DMS53 treated with DMSO at 0.1 percent for 48 hours (cell line): ENCODE measurements at regions not wholly inside any gene's neighbourhood (a gene's known extent, or its start where the extent isn't known, plus 50 kb on each side); places are given as distances from the start of the nearest gene placed in this dataset.

Experiments used
- DNase-seq: peaks from one replicate; lab custom pipeline; 2025; ENCODE audit not compliant: unreplicated experiment; lab: John Stamatoyannopoulos, UW

DNA sequence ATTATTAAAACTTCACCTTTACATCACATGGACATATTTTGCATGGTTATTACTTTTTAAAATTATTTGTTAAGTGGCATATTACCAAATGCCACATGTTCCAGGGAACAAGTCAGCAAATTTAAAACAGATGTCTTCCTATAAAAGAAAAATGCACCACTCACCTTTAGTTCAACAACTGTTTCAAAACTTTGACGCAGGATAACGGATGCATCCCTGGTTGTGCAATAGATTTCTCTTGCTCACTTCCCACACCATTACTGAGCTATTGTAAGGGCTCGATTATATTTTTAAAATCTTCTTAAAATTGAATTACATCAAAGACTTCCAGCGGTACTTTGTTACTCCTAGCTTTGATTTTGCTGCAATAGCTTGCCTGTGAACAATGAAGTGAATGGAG lies 93.0 kb upstream of the ARHGAP24 start:
- no peak for DNase-seq

DNA sequence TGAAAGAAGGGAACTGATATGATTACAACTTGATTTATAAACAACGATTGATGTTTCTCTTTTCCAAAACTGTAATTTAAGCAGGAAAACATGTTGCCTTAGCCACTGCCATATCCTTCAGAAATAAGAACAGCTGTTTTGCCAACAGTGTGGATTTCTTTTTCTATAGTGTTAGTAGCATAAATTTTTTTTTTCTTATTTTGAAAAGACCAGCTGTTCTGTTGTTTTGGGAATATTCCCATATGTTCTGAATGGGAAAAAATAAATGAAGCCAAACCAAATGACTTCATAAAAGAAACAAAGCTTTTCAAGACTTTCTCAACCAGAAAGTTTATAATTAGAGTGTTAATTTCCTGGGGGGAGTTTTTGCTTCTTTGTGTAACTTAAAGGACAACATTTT lies 83.9 kb upstream of the ARHGAP24 start:
- DNase-seq, result no peak

DNA sequence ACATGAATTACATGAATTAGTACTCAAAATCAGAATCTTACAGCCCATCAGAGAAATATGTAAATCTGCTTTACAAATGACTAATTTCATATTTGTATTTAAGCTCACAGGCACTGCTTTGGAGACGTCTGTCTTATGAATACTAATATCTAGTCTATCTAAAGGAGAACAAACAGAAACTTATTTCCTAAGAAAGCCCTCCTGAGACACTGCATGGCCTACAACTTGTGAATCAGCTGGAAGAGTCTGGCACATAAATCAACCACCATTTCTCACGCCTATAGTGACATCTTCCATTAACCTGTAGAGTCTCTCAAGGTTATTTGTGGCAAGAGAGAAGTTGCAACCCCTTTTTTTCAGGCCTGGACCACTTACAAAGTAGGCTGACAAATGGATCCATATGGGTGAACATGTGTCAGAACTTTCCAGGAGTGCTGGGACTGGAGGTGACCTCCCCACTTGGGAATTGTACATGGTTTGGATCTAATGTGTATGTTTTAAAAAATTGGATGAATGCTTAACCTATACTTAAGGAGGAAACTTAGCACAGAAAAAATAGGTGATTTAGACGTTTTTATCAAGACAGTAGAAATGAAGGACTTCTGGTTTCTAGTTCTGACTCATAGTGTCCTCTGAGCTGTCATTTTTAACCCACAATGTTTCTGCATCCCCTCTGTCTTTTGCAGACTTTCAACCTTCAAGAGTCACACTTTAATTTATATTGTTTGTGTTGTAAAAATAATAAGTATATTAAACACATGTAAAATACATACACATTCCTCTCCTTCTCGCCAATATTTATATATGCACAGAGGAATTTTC lies 83.2 kb upstream of the ARHGAP24 start:
- no peak for DNase-seq

DNA sequence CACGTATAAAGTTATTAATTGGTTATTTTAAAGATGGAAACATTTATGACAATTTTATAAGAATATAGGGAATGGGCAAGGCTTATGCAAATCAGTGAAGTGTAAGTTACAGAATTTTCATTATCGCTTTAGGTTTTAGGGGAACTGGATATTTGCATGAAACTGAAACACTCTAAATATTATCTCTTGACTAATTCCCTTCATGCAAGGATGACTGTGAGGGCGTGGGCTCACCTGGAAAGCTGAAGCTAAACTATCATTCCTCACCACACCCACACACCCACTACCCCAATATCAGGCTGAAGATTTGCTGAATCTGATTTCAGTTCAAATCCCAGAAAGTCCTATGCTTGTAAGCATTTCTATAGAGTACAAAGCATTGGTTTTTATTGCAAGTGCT lies 81.7 kb upstream of the ARHGAP24 start:
- DNase-seq, result no peak

DNA sequence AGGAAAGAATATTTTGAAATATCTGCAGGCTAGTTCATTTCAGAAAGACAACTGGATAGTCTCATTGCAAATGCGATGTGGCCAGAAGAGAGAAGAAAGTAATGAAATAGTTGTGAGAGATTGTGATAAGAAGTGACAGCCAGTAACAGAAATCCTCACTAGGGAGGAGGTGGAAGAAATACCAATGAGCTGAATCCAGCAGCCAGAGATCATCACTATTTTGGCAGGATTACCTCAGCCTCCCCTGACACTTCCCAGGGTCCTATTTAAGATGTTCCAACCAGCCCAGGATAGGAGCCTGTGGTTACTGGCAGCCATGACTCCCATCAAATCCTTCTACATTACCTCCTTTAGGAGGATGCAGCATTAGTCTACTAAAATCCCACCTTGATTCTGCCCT lies 76.7 kb upstream of the ARHGAP24 start:
- DNase-seq, result no peak

DNA sequence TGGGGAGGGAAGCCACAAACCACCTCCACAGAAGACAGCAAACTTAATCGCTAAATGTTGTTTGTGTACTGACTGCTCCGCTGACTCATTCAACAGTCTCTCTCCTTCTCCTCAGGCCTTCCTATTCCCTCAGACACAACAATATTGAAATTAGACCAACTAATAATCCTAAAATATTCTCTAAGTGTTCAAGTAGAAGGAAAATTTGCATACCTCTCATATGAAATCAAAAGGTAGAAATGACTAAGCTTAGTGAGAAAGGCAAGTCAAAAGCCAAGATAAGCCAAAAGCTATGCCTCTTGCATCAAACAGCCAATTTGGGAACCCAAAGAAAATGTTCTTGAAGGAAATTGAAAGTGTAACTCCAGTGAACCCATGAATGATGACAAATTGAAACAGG lies 75.7 kb upstream of the ARHGAP24 start:
- DNase-seq, result no peak

DNA sequence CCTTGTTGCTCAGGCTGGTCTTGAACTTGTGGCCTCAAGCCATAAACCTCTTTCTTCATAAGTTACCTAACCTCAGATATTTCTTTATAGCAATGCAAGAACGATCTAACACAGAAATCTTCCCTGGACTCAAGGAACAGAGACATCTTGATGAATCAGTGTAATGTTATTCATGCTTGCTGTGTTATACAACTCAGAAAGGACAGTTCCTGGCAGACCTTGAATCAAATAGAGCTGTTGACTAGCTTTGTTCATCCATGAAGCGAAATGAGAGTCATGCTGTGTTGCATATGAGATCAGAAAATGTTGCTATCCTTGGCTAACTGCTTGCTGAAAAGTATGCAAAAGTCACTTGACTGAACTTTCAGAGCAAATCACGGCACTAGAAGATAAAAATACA lies 72.6 kb upstream of the ARHGAP24 start:
- no peak for DNase-seq

DNA sequence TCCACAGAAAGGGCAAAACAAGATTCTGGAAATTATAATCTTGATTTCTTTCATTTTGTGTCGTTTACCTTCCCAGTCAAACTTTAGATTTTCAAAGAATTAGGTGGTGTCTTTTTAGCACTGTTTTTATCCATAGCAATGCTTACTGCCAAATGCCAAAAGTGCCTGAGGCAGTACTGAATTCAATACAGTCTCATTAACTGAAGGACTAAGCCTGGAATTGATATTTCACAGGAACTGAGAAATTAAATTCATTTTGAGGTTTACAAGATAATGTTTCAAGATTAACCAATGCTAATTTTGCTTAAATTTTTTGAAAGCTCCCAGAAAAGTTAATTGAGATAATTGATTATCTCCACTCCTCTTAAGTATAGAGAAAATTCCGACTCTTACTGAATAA lies 68.8 kb upstream of the ARHGAP24 start:
- DNase-seq, result no peak

DNA sequence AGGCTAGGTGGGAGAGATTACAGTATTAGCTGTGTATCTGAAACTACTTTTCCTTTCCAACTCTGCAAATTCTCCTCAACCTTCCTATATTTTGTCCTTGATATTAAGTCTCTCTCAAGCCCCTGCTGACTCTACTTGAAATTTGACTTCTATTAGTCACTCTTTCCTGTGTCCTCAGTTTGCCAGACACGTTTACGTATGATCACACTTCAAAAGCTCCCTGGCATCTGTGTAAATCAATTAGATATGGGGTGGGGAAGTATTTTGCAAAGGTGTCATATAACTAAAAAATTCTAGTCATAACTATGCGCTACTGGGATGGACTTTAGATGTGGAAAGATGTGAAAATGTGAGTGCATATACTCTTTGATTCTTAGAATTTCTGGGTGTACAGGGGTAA lies 67.4 kb upstream of the ARHGAP24 start:
- no peak for DNase-seq

DNA sequence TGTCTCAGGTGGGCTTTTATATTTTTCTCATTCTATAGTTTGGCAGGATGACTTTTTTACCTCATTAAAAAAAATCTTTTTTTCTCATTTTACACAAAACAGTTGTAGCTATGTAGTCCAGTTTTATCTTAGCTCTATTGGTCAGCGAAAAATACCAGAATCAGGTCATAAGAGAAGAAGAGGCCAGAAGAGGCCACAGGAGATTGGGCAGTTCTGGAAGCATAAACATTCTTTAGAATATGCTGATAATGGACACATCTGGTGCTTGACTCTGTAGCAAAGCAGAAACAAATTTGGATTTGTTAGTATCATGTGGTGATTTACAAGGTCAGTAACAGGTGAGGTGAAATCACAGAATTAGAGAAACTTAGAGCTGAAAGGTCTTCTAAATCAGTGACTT lies 66.6 kb upstream of the ARHGAP24 start:
- DNase-seq, result no peak

DNA sequence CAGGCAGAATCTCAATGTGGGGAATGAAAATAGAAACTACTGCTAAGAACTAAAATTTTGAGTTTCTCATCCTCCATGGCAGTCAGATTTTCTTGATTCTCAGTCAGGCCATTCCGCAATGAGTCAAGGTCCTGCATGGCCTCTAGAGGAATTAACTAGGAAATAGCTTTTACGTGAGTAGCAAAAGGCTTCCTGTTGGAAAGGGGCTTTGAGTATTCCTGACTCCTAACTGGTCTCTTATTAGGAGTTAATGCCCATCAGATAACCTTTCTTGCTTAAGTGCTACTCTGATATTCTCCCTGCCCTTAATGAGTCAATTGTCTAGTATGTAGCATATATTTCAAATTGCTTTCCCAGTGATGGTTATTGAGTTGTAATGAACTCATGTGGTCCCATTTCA lies 65.7 kb upstream of the ARHGAP24 start:
- no peak for DNase-seq

DNA sequence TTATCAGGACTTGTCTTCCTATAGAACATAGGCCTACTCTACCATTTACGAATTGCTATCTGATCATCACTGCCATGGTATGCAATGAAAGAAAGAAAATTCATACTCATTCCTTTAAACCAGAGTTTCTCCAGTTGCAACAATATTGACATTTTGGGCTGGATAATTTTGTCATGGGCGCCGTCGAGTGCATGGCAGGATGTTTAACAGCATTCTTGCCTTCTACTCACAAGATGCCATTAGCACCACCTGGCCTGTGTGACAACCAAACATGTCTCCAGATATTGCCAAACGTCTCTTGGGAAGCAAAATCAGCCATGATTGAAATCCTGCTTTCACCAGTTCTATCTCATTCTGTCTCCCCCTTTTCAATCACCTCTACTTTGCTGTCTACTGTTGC lies 63.6 kb upstream of the ARHGAP24 start:
- no peak for DNase-seq

DNA sequence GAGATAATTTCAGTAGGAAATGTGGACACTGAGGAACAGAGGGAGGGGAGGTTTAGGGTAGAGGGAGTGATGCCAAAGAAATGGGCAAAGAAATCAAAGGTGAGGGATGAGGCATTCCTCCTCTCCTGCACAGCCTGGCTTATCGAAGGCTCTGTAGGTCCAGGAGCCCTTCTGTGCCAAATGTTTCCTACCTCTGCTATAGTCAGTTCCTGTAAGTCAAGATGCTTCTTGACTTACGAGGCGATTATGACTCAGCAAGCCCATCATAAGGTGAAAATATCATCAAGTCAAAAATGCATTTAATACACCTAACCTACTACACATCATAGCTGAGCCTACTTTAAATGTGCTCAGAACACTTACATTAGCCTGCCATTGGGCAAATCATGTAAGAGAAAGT lies 60.0 kb upstream of the ARHGAP24 start:
- DNase-seq, result no peak

DNA sequence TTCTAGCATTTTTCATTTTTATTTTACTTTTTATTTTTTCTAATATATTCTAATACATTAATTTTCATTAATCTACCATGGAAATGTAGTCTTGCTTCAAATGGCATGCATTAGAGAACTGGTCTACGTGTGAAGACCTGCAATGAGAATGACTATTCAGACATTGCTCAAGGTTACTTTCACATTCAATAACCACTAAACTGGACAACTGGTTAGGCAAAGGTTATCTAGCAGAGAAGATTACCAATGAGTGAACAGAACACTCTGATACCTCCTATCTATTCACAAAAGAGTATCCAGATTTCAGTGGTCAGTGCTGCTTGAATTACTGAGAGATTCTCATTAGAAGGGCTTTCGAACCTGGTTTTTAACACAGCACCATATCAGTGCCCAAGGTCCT lies 58.9 kb upstream of the ARHGAP24 start:
- no peak for DNase-seq

DNA sequence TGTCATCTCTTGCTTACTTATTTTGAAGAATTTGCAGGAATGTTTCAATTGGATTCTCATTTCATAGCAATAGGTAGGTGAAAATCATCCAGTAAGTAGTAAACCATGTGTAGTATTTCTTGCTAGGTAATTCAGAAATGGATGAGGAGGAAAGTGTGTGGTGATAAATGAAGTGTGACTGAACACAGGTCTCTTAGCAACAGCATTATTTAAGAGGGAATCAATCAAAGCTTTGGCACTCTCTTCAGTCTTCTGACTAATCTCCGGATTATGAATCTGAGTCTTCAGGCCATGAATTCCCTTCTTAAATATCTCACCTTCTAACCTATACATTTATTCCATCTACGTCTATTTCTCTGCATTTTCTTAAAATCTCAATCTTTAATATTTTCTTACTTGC lies 55.8 kb upstream of the ARHGAP24 start:
- DNase-seq, result no peak

DNA sequence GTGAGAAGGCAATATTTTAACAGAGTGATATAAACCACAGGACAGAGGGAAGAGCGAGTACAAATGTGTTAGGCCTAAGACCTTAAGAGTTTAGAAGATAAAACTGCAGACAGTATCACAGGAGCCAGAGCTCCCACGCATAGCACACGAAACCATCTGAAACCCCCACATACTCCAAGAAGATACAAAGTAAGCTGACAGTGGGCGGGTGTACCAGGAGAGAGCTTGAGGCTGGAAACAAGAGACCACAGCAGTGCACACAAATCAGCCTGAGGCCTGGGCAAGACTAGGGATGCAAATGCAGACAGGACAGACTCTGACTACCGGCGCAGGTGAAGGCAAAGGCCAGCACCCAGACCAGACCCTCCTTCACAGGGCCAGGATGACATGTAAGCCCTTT lies 54.1 kb upstream of the ARHGAP24 start:
- DNase-seq, result no peak

DNA sequence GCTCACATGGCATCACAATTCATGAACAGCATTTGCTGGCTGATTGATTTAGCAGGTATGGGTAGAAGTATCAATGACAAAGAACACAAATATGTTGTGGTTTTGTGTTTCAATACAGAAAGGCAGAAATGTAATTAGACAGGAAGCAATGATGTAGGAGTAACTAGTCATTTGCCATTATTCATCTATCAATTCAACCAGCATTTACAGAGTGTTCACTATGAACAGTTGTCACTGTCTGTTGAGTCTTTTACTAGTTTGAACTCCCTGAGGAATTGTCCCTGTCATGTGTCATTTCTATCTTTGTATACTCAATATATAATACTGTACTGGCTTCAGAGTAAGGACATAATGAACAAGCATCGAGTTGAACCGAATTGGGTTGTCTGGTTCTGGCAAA lies 51.5 kb upstream of the ARHGAP24 start:
- no peak for DNase-seq
